Heart right ventricle (tissue), 16 donors: ENCODE measurements at regions not wholly inside any gene's neighbourhood (a gene's known extent, or its start where the extent isn't known, plus 50 kb on each side); places are given as distances from the start of the nearest gene placed in this dataset.
A peak's percentile ranks its signal among the peaks of the same experiment; 100 is the strongest.

Source experiments
- ATAC-seq, 8 donors: fragments of 200-7000 bp; cut with Tn5 transposase; one replicate each; pipeline ENCODE4 v1.9.1; 2020; ENCODE audit warnings: mild to moderate bottlenecking in 8 of 8, moderate library complexity in 8 of 8, moderate number of reproducible peaks in 1 of 8
- DNase-seq, 2 donors: peaks; one replicate each; pipeline ENCODE4 v3.0.0-alpha.2; 2020
- H3K27ac ChIP-seq, 10 donors: fragments of 200-600 bp; sonication (generic) in 2 of 10; one replicate each; pipeline versions ENCODE4 v1.5.0 to v1.8.0; 2020 to 2022; ENCODE audit warnings: mild to moderate bottlenecking in 3 of 10
- H3K27me3 ChIP-seq, 7 donors: fragments of 200-600 bp; one replicate each; pipeline ENCODE4 v1.8.0; 2021 to 2022; ENCODE audit warnings: mild to moderate bottlenecking in 2 of 7
- H3K36me3 ChIP-seq, 9 donors: fragments of 200-600 bp; sonication (generic) in 1 of 9; one replicate each; pipeline versions ENCODE4 v1.5.0 to v1.8.0; 2020 to 2022; ENCODE audit warnings: mild to moderate bottlenecking in 2 of 9
- H3K4me1 ChIP-seq, 9 donors: fragments of 200-600 bp; sonication (generic) in 1 of 9; one replicate each; pipeline versions ENCODE4 v1.5.0 to v1.8.0; 2020 to 2022; ENCODE audit warnings: mild to moderate bottlenecking in 4 of 9
- H3K4me3 ChIP-seq, 10 donors: fragments of 200-600 bp; sonication (generic) in 2 of 10; one replicate each; pipeline versions ENCODE4 v1.5.0 to v1.8.0; 2020 to 2022; ENCODE audit warnings: mild to moderate bottlenecking in 7 of 10, moderate library complexity in 2 of 10
- H3K9me3 ChIP-seq, 11 donors: fragments of 200-600 bp in 10 of 11; sonication (generic) in 2 of 11; one replicate each; pipeline versions ENCODE4 v1.5.0 to v1.8.0; 2013 to 2022; ENCODE audit warnings: mild to moderate bottlenecking in 2 of 11, control low read depth in 1 of 11, moderate library complexity in 1 of 11
- CTCF ChIP-seq, 9 donors: fragments of 200-600 bp; sonication (generic) in 2 of 9; IDR thresholded peaks; one replicate each; pipeline versions ENCODE4 v1.5.0 to v1.8.0; 2021 to 2022; ENCODE audit warnings: antibody characterized with exemption in 9 of 9, mild to moderate bottlenecking in 5 of 9, moderate library complexity in 1 of 9
- WGBS, 2 donors: extraction: QIAGEN DNeasy Blood & Tissue Kit; methylation state at CpG; one replicate each; pipeline ENCODE4 v1.1.7; 2013; ENCODE audit warnings: inconsistent platforms in 1 of 2; 5-methylcytosine and 5-hydroxymethylcytosine counted together
- intact Hi-C, 10 donors: fragments of 100-400 bp; cut with DNase I; formaldehyde crosslinking; loops; one replicate each; pipeline versions ENCODE4 v1.11.1 to v1.14.2; 2022
- donor health status: Arrhythmogenic right ventricular cardiomyopathy.
- donor health status: ischemic (EF 13 %, LVEDD 7.1; RV severe dilation, severe dysfunction).
- donor health status: healthy with polysubstance abuse.
- donor health status: DM: no; HTN: yes; CAD: no.
- donor health status: DM: no; HTN: no; CAD: no.
- donor health status: ischemic (EF 25% LVEDD 6.9; RV normal size, moderate dysfunction).
- donor health status: ischemic (EF 25% LVEDD 5.7; RV mildly dilated, moderate dysfunction).
- donor health status: healthy.
- donor health status: DM: yes; HTN: yes; CAD: no.
- donor health status: Ischemic cardiomyopathy.
- donor health status: ischemic (EF 35%, LVEDD 5.7; RV mildly dilated, moderate dysfunction).
- donor health status: nonischemic (EF 11% LVEDD 7.7; RV severe dilation, severe dysfunction).
- donor health status: DM: yes; HTN: yes; CAD: no.
- donor health status: PGD.
- donor health status: ischemic (EF 29% LVEDD 5.4; RV normal size, mild dysfunction).
- donor health status: nonischemic (EF 23%, LVEDD 6.1; RV moderate dilation, normal function).

- ATAC-seq (no peak), DNase-seq (no peak)
- Histone ChIP-seq H3K4me1 (peaks cover 0 to 34% (median 9%) of the 10 kb centered on the region in 9 donors), H3K36me3 (no peaks in the 10 kb centered on the region), H3K27ac (no peak overlapping the region), H3K9me3 (no peaks in the 10 kb centered on the region), H3K4me3 (no peak overlapping the region), H3K27me3 (no peaks in the 10 kb centered on the region)
- TF ChIP-seq CTCF (IDR thresholded peaks at IDR 0.05), result no peak
- WGBS, 2 donors, result 92 to 96% methylated on average over 3 of the region's 3 CpGs
- intact Hi-C loops, result no loop called here
Measured at GRCh38 chr6:118751072-118751471, 99.7 kb upstream of the CEP85L start.

GRCh38 chr6:118750143-118750542 lies 98.8 kb upstream of the CEP85L start:
- WGBS, 2 donors, result 95 to 98% methylated on average over 2 of the region's 2 CpGs
- no peak for ATAC-seq
- Histone ChIP-seq H3K36me3 (no peaks in the 10 kb centered on the region), H3K27me3 (no peaks in the 10 kb centered on the region), H3K4me3 (no peak overlapping the region), H3K4me1 (peaks cover 0 to 41% (median 9%) of the 10 kb centered on the region in 9 donors), H3K27ac (no peak overlapping the region), H3K9me3 (no peaks in the 10 kb centered on the region)
- DNase-seq, result no peak
- intact Hi-C loops, result no loop called here
- no peak for TF ChIP-seq CTCF (IDR thresholded peaks at IDR 0.05)

GRCh38 chr6:118748311-118749062 lies 97.1 kb upstream of the CEP85L start:
- H3K27ac ChIP-seq, result no peak overlapping the region
- peak; percentile 8 to 19 for DNase-seq

GRCh38 chr6:118746825-118747174 lies 95.4 kb upstream of the CEP85L start:
- intact Hi-C loops, result no loop called here
- H3K27ac ChIP-seq, result peak overlapping the region in 1 of 10 donors; percentile 79
- H3K27me3 ChIP-seq, result no peaks in the 10 kb centered on the region
- peaks cover 0 to 41% (median 15%) of the 10 kb centered on the region in 9 donors for H3K4me1 ChIP-seq
- ATAC-seq (no peak), DNase-seq (no peak)
- H3K36me3 ChIP-seq, result no peaks in the 10 kb centered on the region
- TF ChIP-seq CTCF (IDR thresholded peaks at IDR 0.05), result no peak
- no peaks in the 10 kb centered on the region for H3K9me3 ChIP-seq
- no peak overlapping the region for H3K4me3 ChIP-seq

More at GRCh38 chr6:118748311-118749062, 97.1 kb upstream of the CEP85L start:
- peak in 5 of 8 donors; percentile 25 to 61 (median 39) for ATAC-seq
- H3K4me3 ChIP-seq, result peak overlapping the region in 1 of 10 donors; percentile 12
- peaks cover 0 to 41% (median 15%) of the 10 kb centered on the region in 9 donors for H3K4me1 ChIP-seq
- TF ChIP-seq CTCF (IDR thresholded peaks at IDR 0.05), result no peak
- H3K27me3 ChIP-seq, result no peaks in the 10 kb centered on the region
- 72 to 73% methylated on average over 9 of the region's 9 CpGs for WGBS, 2 donors
- intact Hi-C loops, result no loop called here
- no peaks in the 10 kb centered on the region for H3K9me3 ChIP-seq
- H3K36me3 ChIP-seq, result no peaks in the 10 kb centered on the region
